Endothelial cell (in vitro differentiated cells): ENCODE measurements at regions not wholly inside any gene's neighbourhood (a gene's known extent, or its start where the extent isn't known, plus 50 kb on each side); places are given as distances from the start of the nearest gene placed in this dataset.

Source experiments
- DNase-seq: peaks from one replicate; pipeline ENCODE4 v3.0.0; 2021; ENCODE audit warnings: low spot score
- H3K27ac Mint-ChIP-seq: one replicate; pipeline ENCODE4 v1.8.0; 2021; ENCODE audit warnings: mixed read lengths, inconsistent platforms; ENCODE audit not compliant: unreplicated experiment
- H3K27me3 Mint-ChIP-seq: one replicate; pipeline ENCODE4 v1.8.0; 2021; ENCODE audit warnings: mild to moderate bottlenecking, moderate library complexity, mixed read lengths, inconsistent platforms; ENCODE audit not compliant: unreplicated experiment
- H3K36me3 Mint-ChIP-seq: one replicate; pipeline ENCODE4 v1.8.0; 2021; ENCODE audit warnings: mild to moderate bottlenecking, low read depth, mixed read lengths, inconsistent platforms; ENCODE audit not compliant: unreplicated experiment
- H3K4me1 Mint-ChIP-seq: one replicate; pipeline ENCODE4 v1.8.0; 2021; ENCODE audit warnings: mild to moderate bottlenecking, mixed read lengths, inconsistent platforms; ENCODE audit not compliant: unreplicated experiment
- H3K4me3 Mint-ChIP-seq: one replicate; pipeline ENCODE4 v1.8.0; 2021; ENCODE audit warnings: mild to moderate bottlenecking, mixed read lengths, inconsistent platforms; ENCODE audit not compliant: unreplicated experiment
- H3K9me3 Mint-ChIP-seq: one replicate; pipeline ENCODE4 v1.8.0; 2021; ENCODE audit warnings: mixed read lengths, inconsistent platforms; ENCODE audit not compliant: unreplicated experiment
- TF ChIP-seq, protein P1 (sequence below): fragments of 200-600 bp; sonication (generic); IDR thresholded peaks from one replicate; pipeline ENCODE4 v1.5.0; 2021; ENCODE audit warnings: antibody characterized with exemption; ENCODE audit not compliant: unreplicated experiment

DNA sequence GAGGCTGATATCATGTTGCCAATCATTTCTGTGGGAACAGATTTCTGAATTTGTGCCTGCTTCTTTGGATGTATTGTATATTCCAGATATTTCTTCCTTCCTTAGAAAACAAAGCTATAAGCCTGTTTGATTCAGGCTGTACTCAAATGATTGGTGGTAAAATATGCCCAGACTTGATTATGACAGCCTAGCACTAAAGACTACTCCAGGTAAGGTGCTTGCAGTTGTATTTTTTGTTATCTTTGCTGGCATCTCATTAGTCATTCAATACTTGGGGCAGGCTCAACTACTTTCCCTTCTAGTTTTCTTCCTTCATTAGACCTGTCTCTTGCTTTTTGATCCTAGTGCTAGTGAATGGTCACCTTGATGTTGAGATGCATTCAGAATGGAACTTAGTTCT lies 90.6 kb downstream of the ZNF518B start:
- Mint-ChIP-seq H3K27ac (no peak overlapping the region), H3K4me1 (no peaks in the 10 kb centered on the region), H3K27me3 (peaks cover under 1% of the 10 kb centered on the region), H3K36me3 (no peaks in the 10 kb centered on the region), H3K9me3 (no peaks in the 10 kb centered on the region), H3K4me3 (no peak overlapping the region)
- no peak for DNase-seq
- TF ChIP-seq, protein P1, sequence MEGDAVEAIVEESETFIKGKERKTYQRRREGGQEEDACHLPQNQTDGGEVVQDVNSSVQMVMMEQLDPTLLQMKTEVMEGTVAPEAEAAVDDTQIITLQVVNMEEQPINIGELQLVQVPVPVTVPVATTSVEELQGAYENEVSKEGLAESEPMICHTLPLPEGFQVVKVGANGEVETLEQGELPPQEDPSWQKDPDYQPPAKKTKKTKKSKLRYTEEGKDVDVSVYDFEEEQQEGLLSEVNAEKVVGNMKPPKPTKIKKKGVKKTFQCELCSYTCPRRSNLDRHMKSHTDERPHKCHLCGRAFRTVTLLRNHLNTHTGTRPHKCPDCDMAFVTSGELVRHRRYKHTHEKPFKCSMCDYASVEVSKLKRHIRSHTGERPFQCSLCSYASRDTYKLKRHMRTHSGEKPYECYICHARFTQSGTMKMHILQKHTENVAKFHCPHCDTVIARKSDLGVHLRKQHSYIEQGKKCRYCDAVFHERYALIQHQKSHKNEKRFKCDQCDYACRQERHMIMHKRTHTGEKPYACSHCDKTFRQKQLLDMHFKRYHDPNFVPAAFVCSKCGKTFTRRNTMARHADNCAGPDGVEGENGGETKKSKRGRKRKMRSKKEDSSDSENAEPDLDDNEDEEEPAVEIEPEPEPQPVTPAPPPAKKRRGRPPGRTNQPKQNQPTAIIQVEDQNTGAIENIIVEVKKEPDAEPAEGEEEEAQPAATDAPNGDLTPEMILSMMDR, result no peak

DNA sequence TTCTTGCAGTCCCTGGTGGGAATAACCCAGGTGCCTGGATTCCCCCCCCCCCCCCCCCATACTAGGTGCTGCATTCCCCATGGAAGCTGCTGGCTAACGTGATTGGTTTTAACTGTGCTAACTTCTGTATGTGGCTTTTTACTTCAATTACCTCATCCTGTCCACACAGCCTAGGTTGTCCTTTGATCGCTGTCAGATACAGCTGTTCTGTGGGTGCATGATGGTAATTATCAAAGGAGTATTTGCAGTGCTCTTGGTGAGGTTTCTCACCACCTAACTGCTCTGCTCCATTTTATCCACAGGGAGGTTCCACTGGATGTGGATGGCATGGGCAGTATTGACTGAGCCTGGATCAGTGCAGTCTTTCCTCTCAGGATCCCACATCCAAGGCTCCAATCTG lies 93.0 kb downstream of the ZNF518B start:
- TF ChIP-seq, protein P1, result no peak
- H3K4me3 Mint-ChIP-seq, result no peak overlapping the region
- no peaks in the 10 kb centered on the region for H3K36me3 Mint-ChIP-seq
- no peaks in the 10 kb centered on the region for H3K9me3 Mint-ChIP-seq
- H3K27ac Mint-ChIP-seq, result no peak overlapping the region
- H3K4me1 Mint-ChIP-seq, result peaks cover 6% of the 10 kb centered on the region
- no peak for DNase-seq
- H3K27me3 Mint-ChIP-seq, result peaks cover 1% of the 10 kb centered on the region

DNA sequence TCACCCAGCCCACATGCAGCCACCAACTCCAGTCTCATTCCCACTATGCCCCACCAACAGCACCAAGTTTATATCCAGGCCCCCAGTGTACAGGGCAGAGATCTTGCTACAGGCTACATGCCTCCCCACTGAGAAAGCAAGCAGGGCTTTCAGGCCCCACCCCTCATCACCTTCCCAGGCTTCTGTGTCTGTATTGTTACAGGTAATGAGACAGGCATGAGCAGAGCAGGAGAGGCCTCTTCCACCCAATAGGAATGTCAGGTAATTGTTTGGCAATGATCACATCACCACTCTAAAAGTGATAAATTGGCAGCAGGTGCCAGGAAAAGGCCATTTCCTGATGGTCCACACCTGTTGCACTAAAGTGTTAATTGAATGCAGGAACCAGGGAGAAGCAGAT lies 102.5 kb downstream of the ZNF518B start:
- H3K4me3 Mint-ChIP-seq, result no peak overlapping the region
- no peaks in the 10 kb centered on the region for H3K4me1 Mint-ChIP-seq
- TF ChIP-seq, protein P1, result no peak
- no peaks in the 10 kb centered on the region for H3K36me3 Mint-ChIP-seq
- no peak for DNase-seq
- no peak overlapping the region for H3K27ac Mint-ChIP-seq
- peaks cover 4% of the 10 kb centered on the region for H3K27me3 Mint-ChIP-seq
- H3K9me3 Mint-ChIP-seq, result no peaks in the 10 kb centered on the region

DNA sequence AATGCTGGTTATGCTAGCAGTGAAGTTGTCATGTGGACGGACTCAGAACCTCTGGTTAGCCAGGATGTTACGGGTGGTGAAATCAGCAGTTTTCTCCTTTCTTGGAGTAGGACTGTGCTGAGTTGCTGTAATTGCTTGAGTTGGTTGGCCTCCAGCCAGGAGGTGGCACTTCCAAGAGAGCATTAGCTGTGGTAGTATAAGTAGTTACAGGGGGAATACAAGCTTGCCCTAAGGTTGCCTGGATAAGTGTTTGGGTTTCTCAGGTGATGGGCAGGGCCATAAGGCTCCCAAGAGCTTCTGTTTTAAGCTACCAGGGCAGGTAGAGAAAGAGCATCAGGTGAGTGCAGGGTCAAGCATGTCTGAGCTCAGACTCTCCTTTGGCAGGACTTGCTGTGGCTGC lies 103.0 kb downstream of the ZNF518B start:
- Mint-ChIP-seq H3K4me3 (no peak overlapping the region), H3K4me1 (no peaks in the 10 kb centered on the region)

DNA sequence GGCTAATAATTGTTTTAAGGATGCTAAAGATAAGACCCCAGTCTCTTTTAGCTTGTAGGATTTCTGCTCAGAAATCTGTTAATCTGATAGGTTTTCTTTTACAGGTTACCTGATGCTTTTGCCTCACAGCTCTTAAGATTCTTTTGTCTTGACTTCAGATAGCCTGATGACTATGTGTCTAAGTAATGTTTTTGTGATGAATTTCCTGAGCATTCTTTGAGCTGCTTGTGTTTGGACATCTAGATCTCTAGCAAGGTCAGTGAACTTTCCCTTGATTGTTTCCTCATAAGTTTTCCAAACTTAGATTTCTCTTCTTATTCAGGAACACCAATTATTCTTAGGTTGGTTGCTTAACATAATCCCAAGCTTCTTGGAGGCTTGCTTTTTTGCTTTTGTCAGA lies 104.1 kb downstream of the ZNF518B start:
- Mint-ChIP-seq H3K4me3 (no peak overlapping the region), H3K27ac (no peak overlapping the region), H3K9me3 (no peaks in the 10 kb centered on the region), H3K27me3 (peaks cover 4% of the 10 kb centered on the region), H3K4me1 (no peaks in the 10 kb centered on the region), H3K36me3 (no peaks in the 10 kb centered on the region)
- DNase-seq, result no peak
- TF ChIP-seq, protein P1, result no peak

More for the DNA sequence above, 103.0 kb downstream of the ZNF518B start:
- TF ChIP-seq, protein P1, result no peak
- Mint-ChIP-seq H3K9me3 (no peaks in the 10 kb centered on the region), H3K36me3 (no peaks in the 10 kb centered on the region), H3K27me3 (peaks cover 4% of the 10 kb centered on the region), H3K27ac (no peak overlapping the region)
- DNase-seq, result no peak
